ENCODE measurements at regions not wholly inside any gene's neighbourhood (a gene's known extent, or its start where the extent isn't known, plus 50 kb on each side); places are given as distances from the start of the nearest gene placed in this dataset.
A peak's percentile ranks its signal among the peaks of the same experiment; 100 is the strongest.

- DNase-seq (ENCODE audit: low read depth, low spot score) = no peak
- H3K27me3 Mint-ChIP-seq (ENCODE audit: low read depth) = no peaks in the 10 kb centered on the region
- no peaks in the 10 kb centered on the region for H3K36me3 Mint-ChIP-seq (ENCODE audit: low read depth)
- TF ChIP-seq CTCF (conservative IDR thresholded peaks at IDR 0.05) = no peak
- no peak overlapping the region for H3K27ac Mint-ChIP-seq (ENCODE audit: unreplicated experiment)
- peaks cover 37% of the 10 kb centered on the region for H3K4me1 Mint-ChIP-seq
- H3K4me3 Mint-ChIP-seq = no peak overlapping the region
- H3K9me3 Mint-ChIP-seq = no peaks in the 10 kb centered on the region
These were observed 57.5 kb downstream of the FHIP2A start for GRCh38 chr10:114879093-114879492.

GRCh38 chr10:114879541-114880158, 58.1 kb downstream of the FHIP2A start:
- Mint-ChIP-seq H3K36me3 (ENCODE audit: low read depth) (no peaks in the 10 kb centered on the region), H3K9me3 (no peaks in the 10 kb centered on the region), H3K4me3 (no peak overlapping the region), H3K4me1 (peaks cover 37% of the 10 kb centered on the region), H3K27me3 (ENCODE audit: low read depth) (no peaks in the 10 kb centered on the region), H3K27ac (ENCODE audit: unreplicated experiment) (no peak overlapping the region)
- DNase-seq (ENCODE audit: low read depth, low spot score) = peak; percentile 59
- TF ChIP-seq CTCF (conservative IDR thresholded peaks at IDR 0.05) = peak; percentile 61

- no peak for DNase-seq (ENCODE audit: low read depth, low spot score)
- TF ChIP-seq CTCF (conservative IDR thresholded peaks at IDR 0.05) = no peak
- Mint-ChIP-seq H3K27me3 (ENCODE audit: low read depth) (no peaks in the 10 kb centered on the region), H3K27ac (ENCODE audit: unreplicated experiment) (no peak overlapping the region), H3K9me3 (no peaks in the 10 kb centered on the region), H3K36me3 (ENCODE audit: low read depth) (no peaks in the 10 kb centered on the region), H3K4me1 (peaks cover 33% of the 10 kb centered on the region), H3K4me3 (no peak overlapping the region)
These were observed 56.6 kb upstream of the TRUB1 start for GRCh38 chr10:114881417-114881816.

GRCh38 chr10:114881901-114882300, 56.1 kb upstream of the TRUB1 start:
- Mint-ChIP-seq H3K4me1 (peaks cover 30% of the 10 kb centered on the region), H3K4me3 (no peak overlapping the region), H3K27me3 (ENCODE audit: low read depth) (no peaks in the 10 kb centered on the region), H3K27ac (ENCODE audit: unreplicated experiment) (peak overlapping the region; percentile 69), H3K36me3 (ENCODE audit: low read depth) (no peaks in the 10 kb centered on the region), H3K9me3 (no peaks in the 10 kb centered on the region)
- DNase-seq (ENCODE audit: low read depth, low spot score) = no peak
- no peak for TF ChIP-seq CTCF (conservative IDR thresholded peaks at IDR 0.05)

GRCh38 chr10:114885443-114885842, 52.6 kb upstream of the TRUB1 start:
- Mint-ChIP-seq H3K36me3 (ENCODE audit: low read depth) (no peaks in the 10 kb centered on the region), H3K27me3 (ENCODE audit: low read depth) (no peaks in the 10 kb centered on the region), H3K4me1 (peaks cover 16% of the 10 kb centered on the region), H3K4me3 (no peak overlapping the region), H3K9me3 (no peaks in the 10 kb centered on the region), H3K27ac (ENCODE audit: unreplicated experiment) (no peak overlapping the region)
- DNase-seq (ENCODE audit: low read depth, low spot score) = no peak
- TF ChIP-seq CTCF (conservative IDR thresholded peaks at IDR 0.05) = no peak
